ENCODE measurements at regions not wholly inside any gene's neighbourhood (a gene's known extent, or its start where the extent isn't known, plus 50 kb on each side); places are given as distances from the start of the nearest gene placed in this dataset.

DNA sequence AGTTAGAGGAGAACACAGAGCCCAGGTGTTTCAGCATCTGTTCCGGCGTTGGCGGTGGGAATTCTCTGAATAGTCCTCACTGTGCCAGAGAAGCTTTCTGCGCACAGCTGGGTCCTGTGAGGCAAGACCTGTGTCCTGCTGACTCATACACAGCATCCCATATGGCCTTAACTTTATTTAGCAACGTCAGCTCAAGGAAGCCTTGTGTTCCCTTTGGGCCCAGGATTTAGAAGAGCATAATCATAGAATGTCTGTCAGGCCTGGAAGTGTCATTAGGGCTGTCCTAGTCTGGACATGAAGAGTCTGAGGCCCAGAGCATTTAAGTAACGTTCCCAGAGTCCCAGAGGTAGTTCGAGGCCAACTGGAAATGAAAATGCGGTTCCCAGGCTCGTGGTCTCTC is 188.6 kb upstream of the DMRT1 start:
- TF ChIP-seq, protein P1, sequence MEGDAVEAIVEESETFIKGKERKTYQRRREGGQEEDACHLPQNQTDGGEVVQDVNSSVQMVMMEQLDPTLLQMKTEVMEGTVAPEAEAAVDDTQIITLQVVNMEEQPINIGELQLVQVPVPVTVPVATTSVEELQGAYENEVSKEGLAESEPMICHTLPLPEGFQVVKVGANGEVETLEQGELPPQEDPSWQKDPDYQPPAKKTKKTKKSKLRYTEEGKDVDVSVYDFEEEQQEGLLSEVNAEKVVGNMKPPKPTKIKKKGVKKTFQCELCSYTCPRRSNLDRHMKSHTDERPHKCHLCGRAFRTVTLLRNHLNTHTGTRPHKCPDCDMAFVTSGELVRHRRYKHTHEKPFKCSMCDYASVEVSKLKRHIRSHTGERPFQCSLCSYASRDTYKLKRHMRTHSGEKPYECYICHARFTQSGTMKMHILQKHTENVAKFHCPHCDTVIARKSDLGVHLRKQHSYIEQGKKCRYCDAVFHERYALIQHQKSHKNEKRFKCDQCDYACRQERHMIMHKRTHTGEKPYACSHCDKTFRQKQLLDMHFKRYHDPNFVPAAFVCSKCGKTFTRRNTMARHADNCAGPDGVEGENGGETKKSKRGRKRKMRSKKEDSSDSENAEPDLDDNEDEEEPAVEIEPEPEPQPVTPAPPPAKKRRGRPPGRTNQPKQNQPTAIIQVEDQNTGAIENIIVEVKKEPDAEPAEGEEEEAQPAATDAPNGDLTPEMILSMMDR (IDR thresholded peaks at IDR 0.05) = no peak
- TF ChIP-seq POLR2A (IDR thresholded peaks at IDR 0.05) = no peak
